HG03571 (cell line): ENCODE measurements at regions not wholly inside any gene's neighbourhood (a gene's known extent, or its start where the extent isn't known, plus 50 kb on each side); places are given as distances from the start of the nearest gene placed in this dataset.

ENCODE experiments used
- ATAC-seq: cut with Tn5 transposase; IDR thresholded peaks from one replicate; pipeline ENCODE4 v1.9.1; 2021; ENCODE audit not compliant: unreplicated experiment

- no peak for ATAC-seq
Observed at GRCh38 chr6:44630125-44631028, 242.9 kb downstream of the CDC5L start.

GRCh38 chr6:44631968-44632367 is 244.5 kb downstream of the CDC5L start:
- no peak for ATAC-seq

GRCh38 chr6:44634321-44634720 is 246.8 kb downstream of the CDC5L start:
- no peak for ATAC-seq

GRCh38 chr6:44635486-44635885 is 248.0 kb downstream of the CDC5L start:
- ATAC-seq = no peak

GRCh38 chr6:44636561-44637248 is 249.2 kb downstream of the CDC5L start:
- no peak for ATAC-seq

- no peak for ATAC-seq
Observed at GRCh38 chr6:44641344-44642031, 254.0 kb downstream of the CDC5L start.

- ATAC-seq = no peak
Observed at GRCh38 chr6:44642349-44642748, 254.8 kb downstream of the CDC5L start.

GRCh38 chr6:44642870-44643522 is 255.5 kb downstream of the CDC5L start:
- ATAC-seq = no peak

GRCh38 chr6:44645276-44645675 is 257.8 kb downstream of the CDC5L start:
- no peak for ATAC-seq

- ATAC-seq = no peak
Observed at GRCh38 chr6:44646355-44646754, 258.8 kb downstream of the CDC5L start.

GRCh38 chr6:44649365-44650025 is 262.0 kb downstream of the CDC5L start:
- ATAC-seq = no peak

- ATAC-seq = no peak
Observed at GRCh38 chr6:44650495-44650894, 263.0 kb downstream of the CDC5L start.

- no peak for ATAC-seq
Observed at GRCh38 chr6:44650947-44651346, 263.4 kb downstream of the CDC5L start.

- no peak for ATAC-seq
Observed at GRCh38 chr6:44651604-44652003, 264.1 kb downstream of the CDC5L start.

GRCh38 chr6:44652547-44652946 is 265.0 kb downstream of the CDC5L start:
- no peak for ATAC-seq

GRCh38 chr6:44653091-44653490 is 265.6 kb downstream of the CDC5L start:
- ATAC-seq = no peak

GRCh38 chr6:44653761-44654218 is 266.3 kb downstream of the CDC5L start:
- ATAC-seq = no peak

GRCh38 chr6:44655412-44656342 is 268.2 kb downstream of the CDC5L start:
- no peak for ATAC-seq

- no peak for ATAC-seq
Observed at GRCh38 chr6:44656691-44657090, 269.2 kb downstream of the CDC5L start.
